Activated B cell treated with CpG ODN at 0.5 μM for 24 hours (primary cell): ENCODE measurements at regions not wholly inside any gene's neighbourhood (a gene's known extent, or its start where the extent isn't known, plus 50 kb on each side); places are given as distances from the start of the nearest gene placed in this dataset.

Experiments used
- ATAC-seq: fragments of 200-7000 bp; cut with Tn5 transposase; one replicate; pipeline ENCODE4 v1.10.0; 2021; ENCODE audit warnings: low read depth, mild to moderate bottlenecking, moderate library complexity
- CTCF ChIA-PET: fragments of 350-600 bp; sonication (Branson Sonifier 250); formaldehyde crosslinking; loops from one replicate; lab custom pipeline; 2021; ENCODE audit warnings: antibody characterized with exemption; lab: Charles Lee
- POLR2A ChIA-PET: fragments of 350-600 bp; sonication (Branson Sonifier 250); formaldehyde crosslinking; loops from one replicate; lab custom pipeline; 2021; ENCODE audit warnings: antibody characterized with exemption; lab: Charles Lee
- DNase-seq: peaks from one replicate; pipeline ENCODE4 v3.0.0; 2022
- H3K27ac Mint-ChIP-seq: one replicate; pipeline ENCODE4 v1.8.0; 2020; ENCODE audit warnings: mixed read lengths
- H3K27me3 Mint-ChIP-seq: one replicate; pipeline ENCODE4 v1.8.0; 2021; ENCODE audit warnings: mixed read lengths
- H3K36me3 Mint-ChIP-seq: one replicate; pipeline ENCODE4 v1.8.0; 2021; ENCODE audit warnings: low read depth, mixed read lengths
- H3K4me1 Mint-ChIP-seq: one replicate; pipeline ENCODE4 v1.8.0; 2021; ENCODE audit warnings: mixed read lengths
- H3K4me3 Mint-ChIP-seq: one replicate; pipeline ENCODE4 v1.8.0; 2020; ENCODE audit warnings: mild to moderate bottlenecking, mixed read lengths
- H3K9me3 Mint-ChIP-seq: one replicate; pipeline ENCODE4 v1.8.0; 2020; ENCODE audit warnings: mixed read lengths
- CTCF ChIP-seq: fragments of 200-600 bp; IDR thresholded peaks from one replicate; pipeline ENCODE4 v1.8.0; 2022; ENCODE audit warnings: antibody characterized with exemption, mild to moderate bottlenecking
- intact Hi-C: fragments of 100-400 bp; cut with micrococcal nuclease; formaldehyde crosslinking; loops from one replicate; pipeline ENCODE4 v1.15.1; 2024

GRCh38 chr11:32039149-32039548 is 51.7 kb upstream of the RCN1 start:
- Mint-ChIP-seq H3K4me1 (no peaks in the 10 kb centered on the region), H3K4me3 (no peak overlapping the region), H3K27me3 (peaks cover 14% of the 10 kb centered on the region), H3K9me3 (no peaks in the 10 kb centered on the region), H3K36me3 (no peaks in the 10 kb centered on the region), H3K27ac (no peak overlapping the region)
- POLR2A ChIA-PET: no interaction called here
- no peak for TF ChIP-seq CTCF
- CTCF ChIA-PET: no interaction called here
- intact Hi-C loops: no loop called here
- DNase-seq (no peak), ATAC-seq (no peak)

GRCh38 chr11:32034680-32035079 is 56.2 kb upstream of the RCN1 start:
- Mint-ChIP-seq H3K4me3 (no peak overlapping the region), H3K27me3 (peaks cover 7% of the 10 kb centered on the region), H3K36me3 (no peaks in the 10 kb centered on the region), H3K27ac (no peak overlapping the region), H3K9me3 (no peaks in the 10 kb centered on the region), H3K4me1 (no peaks in the 10 kb centered on the region)
- TF ChIP-seq CTCF: no peak
- intact Hi-C loops: no loop called here
- ChIA-PET POLR2A (no interaction called here), CTCF (no interaction called here)
- DNase-seq (no peak), ATAC-seq (no peak)

- CTCF ChIA-PET: no interaction called here
- Mint-ChIP-seq H3K27ac (no peak overlapping the region), H3K4me3 (no peak overlapping the region)
These were observed 56.7 kb upstream of the RCN1 start for GRCh38 chr11:32034149-32034548.

GRCh38 chr11:32033491-32033890 is 57.4 kb upstream of the RCN1 start:
- H3K36me3 Mint-ChIP-seq: no peaks in the 10 kb centered on the region
- no peaks in the 10 kb centered on the region for H3K9me3 Mint-ChIP-seq
- H3K27me3 Mint-ChIP-seq: peaks cover 7% of the 10 kb centered on the region
- intact Hi-C loops: no loop called here
- H3K4me3 Mint-ChIP-seq: no peak overlapping the region
- no peaks in the 10 kb centered on the region for H3K4me1 Mint-ChIP-seq
- TF ChIP-seq CTCF: no peak
- CTCF ChIA-PET: no interaction called here
- POLR2A ChIA-PET: no interaction called here
- H3K27ac Mint-ChIP-seq: no peak overlapping the region
- ATAC-seq (no peak), DNase-seq (no peak)

More at GRCh38 chr11:32034149-32034548, 56.7 kb upstream of the RCN1 start:
- TF ChIP-seq CTCF: no peak
- intact Hi-C loops: no loop called here
- peaks cover 7% of the 10 kb centered on the region for H3K27me3 Mint-ChIP-seq
- no peaks in the 10 kb centered on the region for H3K36me3 Mint-ChIP-seq
- DNase-seq (no peak), ATAC-seq (no peak)
- H3K9me3 Mint-ChIP-seq: no peaks in the 10 kb centered on the region
- POLR2A ChIA-PET: no interaction called here
- H3K4me1 Mint-ChIP-seq: no peaks in the 10 kb centered on the region

GRCh38 chr11:32033067-32033466 is 57.8 kb upstream of the RCN1 start:
- Mint-ChIP-seq H3K9me3 (no peaks in the 10 kb centered on the region), H3K27ac (no peak overlapping the region), H3K4me1 (no peaks in the 10 kb centered on the region), H3K4me3 (no peak overlapping the region), H3K27me3 (peaks cover 7% of the 10 kb centered on the region), H3K36me3 (no peaks in the 10 kb centered on the region)
- ChIA-PET CTCF (no interaction called here), POLR2A (no interaction called here)
- DNase-seq (no peak), ATAC-seq (no peak)
- intact Hi-C loops: no loop called here
- no peak for TF ChIP-seq CTCF
